ENCODE measurements at regions not wholly inside any gene's neighbourhood (a gene's known extent, or its start where the extent isn't known, plus 50 kb on each side); places are given as distances from the start of the nearest gene placed in this dataset.

GRCh38 chr10:124217906-124218804 lies 124.8 kb upstream of the CHST15 start:
- no peaks in the 10 kb centered on the region for H3K36me3 ChIP-seq (ENCODE audit: control insufficient read depth in 2 of 2, insufficient read depth in 2 of 2, low read length in 1 of 2)
- no TSS peak for BruUV-seq (replicated peaks)
- in situ Hi-C loops (cut with MboI): no loop called here
- ChIA-PET SMC1A (ENCODE audit: uncharacterized antibody, unreplicated experiment) (interaction anchor here (0.8 to 2.1 kb wide), 5 partner anchors 25 to 228 kb away, joined by 3 to 6 read pairs (median 3); no protein-coding TSS in a partner anchor), POLR2A (no interaction called here), RAD21 (ENCODE audit: unreplicated experiment) (no interaction called here), CTCF (interaction anchor here (1.0 to 1.1 kb wide), 2 partner anchors 26 to 109 kb away, joined by 4 to 5 read pairs; no protein-coding TSS in a partner anchor)
- ATAC-seq: no peak
- peaks cover 30% of the 10 kb centered on the region for H3K4me1 ChIP-seq (ENCODE audit: control insufficient read depth, insufficient read depth, low read length)
- FAIRE-seq: no peak
- H2AFZ ChIP-seq (ENCODE audit: control insufficient read depth, low read depth, low read length): no peak overlapping the region
- H4K20me1 ChIP-seq (ENCODE audit: control insufficient read depth, insufficient read depth): no peaks in the 10 kb centered on the region
- WGBS (ENCODE audit: insufficient coverage, insufficient replicate concordance, low lambda C conversion rate, missing lambda C conversion rate): 86% methylated on average over 12 of the region's 12 CpGs
- TF ChIP-seq NBN (IDR thresholded peaks at IDR 0.05): no peak
- no peak for TF ChIP-seq ELK1 (IDR thresholded peaks at IDR 0.05; ENCODE audit: low read depth, low read length)
- TF ChIP-seq IRF5 (IDR thresholded peaks at IDR 0.05; ENCODE audit: borderline replicate concordance): no peak
- no peak for TF ChIP-seq RAD51 (IDR thresholded peaks at IDR 0.05)
- no peak for TF ChIP-seq ZBED1 (IDR thresholded peaks at IDR 0.05; ENCODE audit: borderline replicate concordance)
- TF ChIP-seq CTCF (IDR thresholded peaks at IDR 0.05 in 2 of 3, conservative IDR thresholded peaks at IDR 0.05 in 1 of 3; ENCODE audit: control insufficient read depth in 2 of 3, extremely low read depth in 1 of 3, insufficient read depth in 1 of 3, low read depth in 3 of 3, low read length in 3 of 3): no peak
- TF ChIP-seq PAX5 (IDR thresholded peaks at IDR 0.05; ENCODE audit: borderline replicate concordance, low read depth, low read length): no peak
- no peak for TF ChIP-seq CEBPZ (IDR thresholded peaks at IDR 0.05; ENCODE audit: low read depth, low read length)
- no peak for TF ChIP-seq ZNF217 (IDR thresholded peaks at IDR 0.05)
- TF ChIP-seq RBBP5 (conservative IDR thresholded peaks at IDR 0.05): no peak
- TF ChIP-seq ZSCAN29 (IDR thresholded peaks at IDR 0.05): no peak
- no peak for TF ChIP-seq CBX5 (IDR thresholded peaks at IDR 0.05; ENCODE audit: low read depth)
- no peak for TF ChIP-seq EZH2 (IDR thresholded peaks at IDR 0.05; ENCODE audit: borderline replicate concordance, control insufficient read depth, low read depth, low read length)
- TF ChIP-seq HDGF (IDR thresholded peaks at IDR 0.05): no peak
- no peak for TF ChIP-seq MAX (IDR thresholded peaks at IDR 0.05; ENCODE audit: low read depth, low read length)
- TF ChIP-seq CEBPB (IDR thresholded peaks at IDR 0.05; ENCODE audit: borderline replicate concordance in 1 of 2, low read depth in 2 of 2, low read length in 2 of 2): no peak
- intact Hi-C loops (cut with micrococcal nuclease; ENCODE audit: unreplicated experiment): no loop called here
- no peak overlapping the region for H3K4me2 ChIP-seq (ENCODE audit: control insufficient read depth, insufficient read depth)
- H3K27me3 ChIP-seq (replicated peaks in 1 of 2; ENCODE audit: control insufficient read depth in 2 of 2, insufficient read depth in 2 of 2, low read length in 1 of 2): no peaks in the 10 kb centered on the region
- no peak for DNase-seq (ENCODE audit: low read depth, low spot score)
- H3K9ac ChIP-seq (ENCODE audit: control insufficient read depth, insufficient read depth, low read length): no peak overlapping the region
- H3K4me3 ChIP-seq: no peak overlapping the region
- no peak overlapping the region for H3K27ac ChIP-seq (ENCODE audit: control insufficient read depth, insufficient read depth)
- no peaks in the 10 kb centered on the region for H3K9me3 ChIP-seq (replicated peaks; ENCODE audit: control insufficient read depth, insufficient read depth, low read length)
- no peaks in the 10 kb centered on the region for H3K79me2 ChIP-seq (ENCODE audit: control insufficient read depth, insufficient read depth, low read length)

All from GM12878 (cell line).